GM23248 (cell line): ENCODE measurements at regions not wholly inside any gene's neighbourhood (a gene's known extent, or its start where the extent isn't known, plus 50 kb on each side); places are given as distances from the start of the nearest gene placed in this dataset.

Experiments used
- EZH2 ChIP-seq: fragments of 200-600 bp; sonication (generic); IDR thresholded peaks from 2 replicates; pipeline ENCODE4 v1.6.1; 2018; ENCODE audit warnings: antibody characterized with exemption, mild to moderate bottlenecking; ENCODE audit not compliant: insufficient read depth, poor library complexity, severe bottlenecking
- EZH2phosphoT487 ChIP-seq: fragments of 200-600 bp; sonication (generic); IDR thresholded peaks from 2 replicates; pipeline ENCODE4 v1.6.1; 2018; ENCODE audit warnings: antibody characterized with exemption, moderate library complexity, mild to moderate bottlenecking, low read depth; ENCODE audit not compliant: insufficient read depth

GRCh38 chr2:77977471-77978063, 455.4 kb upstream of the LRRTM4 start:
- TF ChIP-seq EZH2 (no peak), EZH2phosphoT487 (no peak)
